GF-D8 (cell line): ENCODE measurements at regions not wholly inside any gene's neighbourhood (a gene's known extent, or its start where the extent isn't known, plus 50 kb on each side); places are given as distances from the start of the nearest gene placed in this dataset.

Experiments
- DNase-seq: peaks from one replicate; lab custom pipeline; 2025; lab: John Stamatoyannopoulos, UW

DNA sequence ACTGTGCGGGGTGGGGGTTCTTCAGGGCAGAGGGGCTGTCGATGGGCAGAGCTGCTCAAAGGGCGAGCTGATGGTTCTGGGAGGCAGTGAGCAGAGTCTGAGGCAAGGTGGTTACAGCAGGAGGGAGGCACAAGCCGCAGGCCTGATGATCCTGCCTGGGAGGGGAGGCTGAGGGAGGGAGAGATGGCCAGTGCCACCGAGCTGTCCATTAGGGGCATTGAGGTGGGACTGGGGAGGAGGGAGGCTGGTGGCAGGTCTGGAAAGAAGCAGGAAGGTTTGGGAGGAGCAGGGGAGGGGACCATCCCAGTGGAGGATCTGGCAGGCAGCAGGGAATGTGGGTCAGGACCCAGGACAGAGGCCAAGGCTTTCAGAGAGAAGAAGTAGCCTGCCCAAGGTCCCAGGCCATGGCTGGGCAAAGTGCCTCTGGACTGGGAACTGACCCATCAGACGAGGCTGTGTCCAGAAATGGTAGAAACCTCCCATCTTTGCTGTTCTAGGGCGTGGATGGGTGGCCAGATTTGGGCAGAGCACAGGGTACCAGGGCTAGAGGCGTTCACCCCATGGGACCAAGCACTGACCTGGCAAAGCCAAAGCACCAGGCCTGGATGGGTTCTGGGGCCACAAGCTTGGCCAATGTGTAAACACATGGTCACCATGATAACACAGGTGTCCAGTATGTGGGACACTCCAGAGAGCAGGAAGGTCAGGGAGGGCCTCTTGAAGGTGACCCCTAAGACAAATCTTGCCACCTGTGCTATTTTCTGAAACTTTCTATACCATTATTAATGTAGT is 55.5 kb downstream of the INHBB start:
- no peak for DNase-seq

DNA sequence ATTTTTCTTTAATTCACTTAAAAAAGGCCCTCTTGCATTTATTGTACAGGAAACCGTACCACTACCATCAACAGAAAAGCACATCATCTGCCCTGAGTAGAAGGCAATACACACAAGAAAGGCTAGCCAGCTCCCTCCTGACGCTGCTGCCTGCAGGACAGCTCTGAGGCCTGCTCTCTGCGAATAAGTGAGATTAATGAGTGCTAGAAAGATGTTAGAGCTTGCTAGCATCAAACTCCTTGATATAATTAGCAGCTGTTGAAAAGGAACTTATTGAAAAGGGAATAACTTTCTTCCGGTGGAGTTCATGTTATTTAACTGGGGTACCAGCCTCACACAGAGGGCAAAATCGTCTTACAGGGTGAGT is 56.1 kb downstream of the INHBB start:
- no peak for DNase-seq

DNA sequence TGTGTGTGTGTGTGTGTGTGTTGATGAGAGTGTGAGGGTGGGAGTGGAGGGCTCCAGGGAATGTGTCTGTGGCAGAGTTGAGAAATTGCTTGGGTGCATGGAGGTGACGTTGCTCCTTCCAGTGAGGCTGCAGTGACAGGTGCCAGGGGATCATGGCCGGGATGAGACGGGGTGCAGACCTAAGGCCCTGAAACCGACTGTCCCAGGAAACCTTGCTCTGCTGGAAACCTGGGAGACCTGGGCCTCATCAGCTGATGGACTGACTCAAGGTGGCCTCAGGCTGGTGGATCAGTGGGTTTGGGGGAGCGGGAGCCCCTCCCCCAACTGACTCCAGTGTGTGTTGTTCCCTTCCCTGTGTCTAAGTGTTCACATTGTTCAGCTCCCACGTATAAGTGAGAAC is 56.6 kb downstream of the INHBB start:
- no peak for DNase-seq

DNA sequence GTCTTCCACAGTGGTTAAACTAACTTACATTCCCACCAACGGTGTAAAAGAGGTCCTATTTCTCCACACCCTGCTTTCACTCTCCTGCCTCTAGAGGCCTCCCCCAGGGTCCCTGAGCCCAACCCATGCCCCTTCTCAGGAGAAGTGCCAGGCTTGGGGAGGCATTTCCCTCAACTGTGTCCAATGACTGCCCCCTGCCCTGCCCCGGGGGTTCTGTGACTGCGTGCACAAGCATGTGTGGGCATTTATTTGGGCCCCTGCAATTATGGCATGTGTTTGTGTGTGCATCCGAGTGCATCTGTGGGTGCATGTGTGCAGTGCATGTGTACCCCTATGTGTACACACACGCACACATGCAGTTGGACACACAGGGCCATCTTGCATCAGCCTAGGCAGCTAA is 57.3 kb downstream of the INHBB start:
- DNase-seq: no peak

DNA sequence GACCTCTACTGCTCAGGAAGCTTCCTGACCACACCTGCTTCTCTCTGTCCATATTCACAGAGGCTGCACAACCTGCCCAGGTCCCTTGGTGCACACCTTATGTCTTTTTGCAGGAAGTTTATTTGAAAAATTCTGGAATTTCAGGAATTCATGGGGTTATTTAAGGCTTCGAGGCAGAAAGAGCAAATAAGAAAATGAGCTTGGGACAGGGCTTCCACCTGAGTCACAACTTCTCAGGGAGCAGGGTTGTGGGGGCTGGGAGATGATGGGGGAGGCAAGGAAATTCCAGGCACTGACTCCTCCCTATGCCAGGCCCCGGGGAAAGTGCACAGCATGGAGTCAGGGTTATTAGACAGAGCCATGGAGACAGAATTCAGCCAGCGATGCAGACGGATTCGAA is 57.7 kb downstream of the INHBB start:
- DNase-seq: no peak

DNA sequence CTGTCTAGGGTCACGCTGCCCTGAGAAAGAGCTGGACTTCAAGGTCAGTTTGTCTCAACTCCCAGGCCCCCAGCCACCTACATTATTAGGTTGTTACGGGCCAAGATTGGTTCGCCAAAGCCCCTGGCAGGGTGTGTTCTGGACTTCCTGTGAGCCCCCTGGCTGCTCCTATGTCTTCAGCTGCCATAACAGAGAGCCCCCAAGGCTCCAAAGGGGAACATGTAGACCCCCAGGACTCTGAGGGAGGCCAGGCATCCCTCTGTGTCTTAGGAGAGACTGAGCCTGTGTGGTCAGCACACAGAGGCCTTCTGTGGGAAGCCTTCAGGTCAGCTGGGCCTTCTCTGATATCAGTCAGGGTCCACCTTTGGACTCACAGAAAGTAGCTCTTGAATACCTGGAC is 58.3 kb downstream of the INHBB start:
- no peak for DNase-seq

DNA sequence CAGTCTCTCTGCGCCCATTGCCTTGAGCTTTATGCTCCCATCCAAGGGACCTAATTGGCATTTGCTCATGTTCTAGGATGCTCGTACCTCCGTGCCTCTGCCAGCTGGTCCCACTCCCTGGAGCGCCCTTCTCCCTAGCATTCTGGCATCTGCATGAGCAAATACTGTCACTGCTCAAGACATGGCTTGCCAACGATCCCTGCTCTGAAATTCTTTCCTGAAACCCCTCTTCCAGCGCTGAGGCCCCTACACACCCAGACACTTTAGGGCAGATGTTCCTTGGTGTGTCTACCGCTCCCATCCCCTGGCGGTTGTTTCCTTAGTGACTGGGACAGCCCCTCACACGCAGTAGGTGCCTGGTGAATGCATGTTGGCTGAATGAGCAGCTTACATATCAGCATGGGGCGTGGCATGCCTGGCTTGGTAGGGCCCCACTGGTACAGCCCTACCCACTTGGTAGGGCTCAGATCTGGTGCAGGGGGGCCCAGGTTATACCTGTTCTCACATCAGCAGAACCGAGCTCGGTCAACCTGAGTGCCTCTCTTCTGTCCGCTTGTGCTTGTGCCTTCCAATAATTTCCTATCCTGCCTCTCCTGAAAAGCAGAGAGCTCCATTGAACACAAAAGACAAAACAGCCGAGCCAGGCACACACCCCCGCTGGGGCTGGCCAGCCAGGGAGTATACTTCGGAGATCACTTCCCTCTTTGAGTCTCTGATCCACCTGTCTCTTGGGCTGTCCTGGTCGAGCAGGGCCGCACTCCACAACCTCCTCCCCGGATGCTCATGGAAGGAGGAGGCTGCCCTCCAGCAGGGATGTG is 59.2 kb downstream of the INHBB start:
- no peak for DNase-seq

DNA sequence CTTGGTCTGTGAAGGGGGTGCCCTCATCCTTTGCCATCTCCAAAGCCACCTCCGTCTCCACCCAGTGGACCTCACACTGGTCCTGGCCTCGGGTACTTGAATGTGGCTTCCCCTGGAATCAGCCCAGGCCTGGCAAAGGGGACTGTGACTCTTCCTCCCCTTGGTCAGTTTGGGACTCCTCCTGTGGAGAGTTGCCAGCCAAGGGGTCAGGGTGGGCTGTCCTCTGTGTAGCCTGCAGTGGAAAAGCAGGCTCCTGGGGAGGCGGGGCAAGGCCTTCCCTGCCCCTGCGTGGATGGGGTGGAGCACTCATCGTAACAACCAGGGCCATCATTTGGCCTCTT is 59.8 kb downstream of the INHBB start:
- no peak for DNase-seq

DNA sequence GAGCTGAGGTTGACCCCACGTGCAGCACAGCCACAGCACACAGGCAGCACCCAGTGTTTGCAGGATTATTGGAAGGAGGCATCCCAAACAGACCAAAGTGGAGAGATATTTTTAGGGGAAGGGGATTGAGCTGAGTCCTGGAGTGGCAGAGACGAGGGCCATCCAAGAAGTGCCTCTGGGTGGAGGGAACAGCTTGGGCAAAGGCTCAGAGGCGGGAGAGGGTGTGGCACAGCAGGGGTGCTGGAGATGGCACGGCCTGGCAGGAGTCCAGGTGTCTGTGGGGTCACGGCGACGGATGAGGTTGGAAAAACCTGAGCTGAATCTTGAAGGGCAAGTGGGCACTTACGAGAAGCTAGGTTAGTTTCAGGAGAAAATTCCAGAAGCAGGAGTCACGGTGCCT is 60.6 kb downstream of the INHBB start:
- no peak for DNase-seq

DNA sequence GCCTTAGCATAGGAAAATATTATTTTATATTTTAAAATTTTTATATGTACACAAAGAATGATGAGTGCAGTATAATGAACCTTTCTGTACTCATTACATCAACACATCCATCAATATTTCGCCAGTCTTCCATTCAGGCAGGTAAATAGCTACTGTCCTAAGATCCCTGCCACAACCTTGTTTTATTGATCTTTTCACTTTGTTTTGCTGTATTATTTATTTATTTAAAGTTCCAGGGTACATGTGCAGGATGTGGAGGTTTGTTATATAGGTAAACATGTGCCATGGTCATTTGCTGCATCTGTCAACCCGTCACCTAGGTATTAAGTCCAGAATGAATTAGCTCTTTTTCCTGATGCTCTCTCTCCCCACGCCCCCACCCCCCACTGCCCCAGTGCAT is 64.6 kb downstream of the INHBB start:
- DNase-seq: no peak

DNA sequence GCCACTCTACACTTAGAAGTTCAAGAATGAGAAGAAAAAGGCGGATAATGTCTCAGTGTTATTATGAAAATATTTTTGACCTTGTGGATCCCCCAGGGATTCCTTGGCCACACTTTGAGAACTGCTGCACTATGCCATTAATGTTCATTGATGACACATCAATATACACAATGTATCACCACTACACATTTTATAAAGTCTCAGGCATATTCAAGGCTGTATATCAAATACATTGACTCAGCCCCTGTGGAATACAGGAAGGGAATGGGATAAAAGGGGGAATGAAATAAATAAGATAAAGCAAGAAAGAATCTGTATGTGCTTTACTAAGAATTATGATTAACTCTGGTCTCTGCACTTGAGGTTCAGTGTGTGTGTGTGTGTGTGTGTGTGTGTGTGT is 69.1 kb downstream of the INHBB start:
- no peak for DNase-seq

DNA sequence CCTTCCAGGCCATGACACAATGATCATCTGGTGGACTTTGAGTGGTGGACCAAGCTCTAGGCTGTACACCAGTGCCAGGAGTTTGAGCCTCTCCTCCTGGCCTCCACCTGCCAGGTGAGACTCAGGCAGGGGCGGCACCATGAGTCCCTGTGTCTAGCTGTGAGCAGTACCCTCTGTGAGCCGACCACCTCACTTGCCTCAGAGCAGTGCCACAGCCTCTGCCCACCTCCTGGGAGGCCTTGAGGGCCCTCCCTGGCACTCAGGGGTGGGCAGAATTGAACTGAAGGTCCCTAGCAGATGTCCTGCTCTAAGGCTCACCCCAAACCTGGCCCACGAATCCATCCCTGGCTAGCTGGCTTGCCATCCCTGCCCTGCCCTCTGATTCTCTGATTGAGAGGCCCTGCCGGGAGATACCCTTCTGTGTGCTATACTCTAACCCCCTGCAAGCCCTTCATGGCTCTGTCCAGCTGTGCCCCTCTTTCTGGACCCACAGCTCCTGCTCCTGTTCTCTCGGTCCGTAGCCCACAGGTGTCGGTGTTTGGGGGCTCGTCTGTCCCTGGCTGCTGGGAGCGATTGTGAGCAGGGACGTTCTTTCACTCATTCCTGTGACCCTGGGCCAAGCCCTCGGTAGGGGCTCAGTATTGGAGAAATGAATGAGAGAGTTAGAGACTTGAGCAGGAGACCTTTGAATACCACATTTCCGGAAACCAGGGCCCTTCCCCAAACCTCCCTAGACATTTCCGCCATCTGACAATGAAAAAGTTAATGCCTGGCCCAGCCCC is 70.0 kb downstream of the INHBB start:
- no peak for DNase-seq

DNA sequence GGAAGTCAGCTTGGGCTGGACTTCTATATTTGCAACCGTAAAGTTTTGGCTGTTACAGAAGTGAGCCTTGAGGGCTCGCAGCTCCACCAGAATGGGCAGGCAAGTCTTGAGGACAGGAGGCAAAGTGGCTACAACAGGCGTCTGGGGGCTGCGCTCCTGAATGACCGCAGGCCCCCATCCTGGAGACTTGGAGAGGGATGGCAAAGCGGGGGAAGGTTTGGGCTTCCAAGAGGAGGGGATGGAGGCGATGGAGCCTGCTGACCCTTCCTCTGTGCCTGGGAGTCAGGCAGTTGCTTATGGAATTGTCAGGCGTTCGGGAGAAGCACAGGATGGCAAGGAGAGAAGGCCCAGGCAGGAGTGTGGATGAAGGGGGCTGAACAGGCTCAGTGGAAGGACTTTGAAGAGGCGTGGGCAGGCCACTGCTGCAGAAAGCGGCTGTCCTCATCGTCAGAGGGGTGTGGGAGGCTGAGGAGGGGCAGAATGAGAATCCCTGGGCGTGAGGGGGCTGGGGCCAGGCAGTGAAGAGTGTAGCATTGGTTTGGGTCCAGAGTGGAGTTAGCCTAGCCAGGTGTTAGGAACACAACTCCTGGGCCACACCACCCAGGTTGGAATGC is 72.3 kb downstream of the INHBB start:
- no peak for DNase-seq

DNA sequence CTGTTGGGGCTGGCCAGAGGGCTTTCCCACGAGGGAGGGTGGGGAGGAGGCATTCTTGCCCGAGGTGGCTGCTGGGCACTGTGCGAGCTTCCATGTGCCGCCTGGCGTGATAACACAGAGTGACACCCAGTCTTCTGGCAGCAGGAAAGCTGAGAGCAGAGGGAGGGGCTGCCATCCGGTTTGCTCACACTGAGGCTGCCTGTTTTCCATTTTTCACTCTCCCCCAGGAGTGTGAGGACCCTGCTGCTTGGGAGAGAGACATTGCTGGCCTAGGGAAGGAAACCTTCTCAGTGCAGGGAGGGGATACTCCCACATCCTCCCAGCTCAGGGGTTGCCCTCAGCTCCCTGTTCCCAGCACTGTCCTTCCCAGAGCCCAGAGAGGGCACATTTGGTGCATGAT is 73.1 kb downstream of the INHBB start:
- no peak for DNase-seq

DNA sequence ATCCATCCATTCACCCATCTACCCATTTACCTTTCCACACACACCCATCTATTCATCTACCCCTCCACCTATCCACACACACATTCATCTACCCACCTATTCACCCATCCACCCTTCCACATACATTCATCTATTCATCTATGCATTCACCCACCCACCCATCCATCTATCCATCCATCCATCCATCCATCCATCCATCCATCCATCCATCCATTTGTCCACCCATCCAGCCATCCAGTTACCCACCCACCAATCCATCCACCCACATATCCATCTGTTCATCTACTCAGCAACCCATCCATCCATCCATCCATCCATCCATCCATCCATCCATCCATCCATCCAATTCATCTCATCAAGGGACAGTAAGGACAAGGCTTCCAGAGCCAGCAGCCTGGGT is 74.0 kb downstream of the INHBB start:
- DNase-seq: no peak

DNA sequence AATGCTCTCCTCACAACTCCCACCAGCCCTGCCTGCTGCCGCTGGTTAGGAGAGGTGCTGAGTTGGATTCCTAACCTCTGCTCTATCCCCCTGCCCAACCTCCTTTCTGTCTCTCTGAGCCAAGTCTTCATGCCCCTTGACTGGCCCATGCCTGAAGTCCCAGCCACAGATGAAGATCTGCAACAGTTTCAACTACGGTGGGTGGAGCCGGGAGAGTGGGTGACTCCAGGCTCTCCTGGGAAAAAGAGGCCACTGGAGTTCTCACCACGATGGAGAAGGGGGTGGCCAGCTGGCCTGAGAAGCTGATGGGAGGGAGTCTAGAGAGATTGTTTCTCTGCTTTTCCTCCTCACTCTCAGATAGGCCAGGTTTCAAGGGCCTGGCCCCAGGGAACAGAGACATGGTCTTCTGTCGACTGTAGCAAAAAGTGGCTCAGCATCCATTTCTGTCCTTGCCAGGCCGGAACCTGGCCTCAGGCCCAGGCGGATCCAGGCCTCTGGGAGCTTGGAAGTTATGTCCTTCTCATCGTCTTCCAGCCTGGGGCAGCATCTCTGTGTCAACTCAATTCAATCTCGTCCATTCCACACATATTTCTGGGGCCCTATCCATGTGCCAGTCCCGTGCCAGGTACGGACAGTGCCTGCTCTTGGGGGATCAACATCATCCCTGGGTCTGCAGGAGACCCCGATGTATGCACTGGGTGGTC is 75.3 kb downstream of the INHBB start:
- no peak for DNase-seq

DNA sequence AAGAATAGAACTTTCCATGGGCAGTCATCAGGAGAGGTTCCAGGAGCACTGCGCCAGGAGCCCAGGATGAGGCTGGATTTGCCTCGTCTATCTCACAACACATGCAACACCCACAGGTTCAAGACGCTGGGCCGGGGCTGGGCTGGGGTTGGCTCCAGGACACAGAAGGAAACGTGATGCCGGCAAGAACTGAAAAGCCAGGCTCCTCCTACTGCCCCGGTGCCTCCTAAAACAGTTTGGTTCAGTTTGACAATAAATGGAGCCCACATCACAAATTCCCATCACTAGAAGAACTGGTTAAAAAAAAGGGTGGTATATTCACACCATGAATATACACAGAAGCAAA is 75.9 kb downstream of the INHBB start:
- DNase-seq: no peak

DNA sequence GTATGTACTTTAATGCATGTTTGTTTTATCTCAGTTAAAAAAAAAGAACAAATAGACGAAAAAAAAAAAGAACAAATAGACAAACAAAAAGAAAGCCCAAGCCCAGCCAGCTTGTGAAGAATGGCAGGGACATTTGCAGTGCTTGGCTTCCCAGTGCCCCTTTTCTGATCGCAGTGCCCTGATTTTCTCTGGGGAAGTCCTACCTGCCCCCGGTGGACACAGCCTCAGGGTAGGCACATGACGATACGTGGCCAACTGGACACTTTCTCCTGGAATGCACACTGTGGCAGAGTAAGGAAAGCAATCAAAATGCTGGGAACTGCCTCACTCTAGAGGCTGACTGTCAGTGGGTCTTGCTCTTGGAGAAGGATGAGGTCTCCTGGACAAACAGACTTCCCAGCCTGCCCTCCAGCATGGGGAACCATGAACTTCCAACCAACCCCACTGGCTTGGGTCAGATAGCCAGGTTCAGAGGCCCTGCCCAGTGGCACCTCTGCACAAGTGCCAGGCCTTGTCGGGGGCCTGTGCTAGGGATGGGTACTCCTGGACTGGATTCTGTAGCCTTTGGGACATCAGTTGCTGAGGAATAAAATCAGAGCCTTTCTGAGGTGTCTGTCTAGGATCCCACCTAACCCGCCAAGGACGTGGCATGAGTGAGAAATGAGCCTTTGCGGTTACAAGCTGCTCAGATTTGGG is 76.7 kb downstream of the INHBB start:
- no peak for DNase-seq

DNA sequence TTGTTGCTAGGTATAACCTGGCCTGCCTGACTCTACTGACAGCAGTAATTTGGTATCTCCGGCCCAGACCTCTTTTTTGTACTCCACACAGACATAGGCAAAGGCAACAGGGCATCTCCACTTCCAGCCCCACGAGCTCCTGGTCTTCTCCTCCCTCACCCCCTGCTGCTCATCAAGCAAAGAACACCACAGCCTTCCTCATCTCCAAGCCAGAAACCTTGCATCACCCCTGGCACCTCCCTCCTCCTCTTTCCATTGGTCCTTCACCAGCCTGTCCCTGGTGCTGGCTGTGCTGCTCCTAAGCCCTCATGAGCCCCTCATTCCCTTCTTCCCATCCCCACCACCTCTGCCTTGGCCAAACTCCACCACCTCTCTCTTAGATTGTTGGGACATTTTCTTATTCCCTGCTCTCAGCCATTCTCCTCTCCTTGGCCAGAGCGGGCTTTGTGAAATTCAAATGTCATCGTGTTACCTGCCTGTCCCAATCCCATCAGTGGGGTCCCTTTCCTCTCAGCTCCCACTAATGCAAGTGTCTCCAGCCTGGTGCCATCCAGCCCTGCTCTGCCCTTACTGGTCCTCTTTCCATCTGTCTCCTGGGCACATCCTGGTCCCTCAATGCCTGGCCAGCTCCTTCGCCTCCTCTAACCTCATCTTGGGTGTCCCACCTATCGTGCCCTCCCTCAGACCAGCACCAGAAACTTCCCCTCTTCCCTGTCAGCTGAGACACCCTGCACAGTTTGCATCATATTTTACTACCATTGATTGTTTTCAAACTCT is 77.4 kb downstream of the INHBB start:
- no peak for DNase-seq

DNA sequence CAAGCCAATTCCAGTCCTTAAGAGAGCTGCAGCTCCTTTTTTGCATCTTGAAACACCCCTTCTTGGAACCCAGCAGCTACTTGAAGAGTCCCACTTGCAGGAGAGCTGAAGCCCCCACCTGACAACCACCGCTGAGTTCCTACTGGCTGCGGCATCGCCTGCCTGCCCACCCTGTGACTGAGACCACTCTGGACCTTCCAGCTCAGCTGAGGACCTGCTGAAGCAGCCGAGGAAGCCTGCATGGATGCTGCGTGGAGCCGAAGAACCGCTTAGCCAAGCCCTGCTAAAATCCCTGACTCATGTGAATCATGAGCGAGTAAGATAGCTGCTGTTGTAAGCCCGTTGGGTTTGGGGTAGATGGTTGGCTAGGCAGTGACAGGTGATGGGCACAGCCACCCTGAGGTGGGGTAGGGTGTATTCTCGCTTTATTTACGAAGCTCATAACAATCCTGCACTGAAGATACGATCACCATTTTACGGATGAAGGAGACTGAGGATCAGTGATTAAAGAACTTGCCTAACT is 78.4 kb downstream of the INHBB start:
- no peak for DNase-seq
